ENCODE measurements at regions not wholly inside any gene's neighbourhood (a gene's known extent, or its start where the extent isn't known, plus 50 kb on each side); places are given as distances from the start of the nearest gene placed in this dataset.

DNA sequence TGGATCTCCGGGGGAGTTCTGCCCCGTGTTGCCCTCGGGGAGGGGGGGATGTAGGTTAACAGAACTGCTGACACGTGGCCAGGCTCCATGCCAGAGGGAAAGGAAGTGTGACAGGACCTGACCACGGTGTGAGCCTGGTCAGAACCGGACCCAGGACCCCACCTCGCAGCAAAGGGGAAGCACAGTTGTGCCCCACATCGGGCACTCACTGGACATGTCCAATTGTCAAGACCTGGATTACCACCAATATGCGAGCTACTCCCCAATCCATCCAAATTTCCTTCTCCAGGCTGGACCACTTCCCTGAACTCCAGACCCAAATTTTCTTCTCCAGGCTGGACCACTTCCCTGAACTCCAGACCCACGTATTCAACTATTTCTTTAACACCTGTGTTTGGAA lies 78.8 kb upstream of the PIWIL1 start:
- no peak for DNase-seq (ENCODE audit: low spot score)

DNA sequence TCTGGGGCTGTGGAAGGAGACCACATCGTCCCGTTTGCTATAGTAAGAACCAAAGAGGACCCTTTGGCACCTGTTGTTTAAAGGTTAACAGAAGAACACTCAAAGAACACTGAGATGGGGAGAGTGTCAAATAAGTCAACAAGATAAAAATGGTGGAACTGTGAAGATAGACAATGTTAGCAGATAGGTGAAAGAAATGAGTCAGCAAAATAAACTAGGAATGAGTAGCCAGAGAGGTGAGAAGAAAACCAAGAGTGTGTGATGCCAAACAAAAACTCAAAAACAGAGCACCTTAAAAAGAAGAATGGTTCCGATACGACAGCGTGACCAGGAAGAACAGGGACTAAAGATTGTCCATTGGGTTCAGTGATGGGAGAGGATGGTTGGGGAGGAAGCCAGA lies 74.7 kb upstream of the PIWIL1 start:
- no peak for DNase-seq (ENCODE audit: low spot score)

GRCh38 chr12:130263996-130264395 lies 73.7 kb upstream of the PIWIL1 start:
- no peak for DNase-seq (ENCODE audit: low spot score)

DNA sequence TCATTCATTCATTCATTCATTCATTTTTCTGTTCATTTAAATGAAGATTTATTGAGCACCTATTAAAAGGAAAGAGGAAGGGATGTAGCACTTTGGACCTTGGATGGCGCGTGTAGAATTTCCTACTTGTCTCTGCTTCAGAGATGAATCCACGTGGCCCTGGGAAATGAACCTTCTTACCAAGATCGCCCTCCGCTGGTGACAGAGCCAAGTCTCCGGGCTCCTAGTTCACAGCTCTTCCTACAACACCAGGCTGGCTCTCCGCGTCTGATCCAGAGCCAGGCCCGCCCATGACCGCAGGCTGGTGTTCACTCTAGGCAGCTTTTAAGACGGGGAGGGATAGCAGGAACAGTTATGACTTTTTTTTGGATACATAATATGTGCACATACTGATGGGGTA lies 70.9 kb upstream of the PIWIL1 start:
- no peak for DNase-seq (ENCODE audit: low spot score)

DNA sequence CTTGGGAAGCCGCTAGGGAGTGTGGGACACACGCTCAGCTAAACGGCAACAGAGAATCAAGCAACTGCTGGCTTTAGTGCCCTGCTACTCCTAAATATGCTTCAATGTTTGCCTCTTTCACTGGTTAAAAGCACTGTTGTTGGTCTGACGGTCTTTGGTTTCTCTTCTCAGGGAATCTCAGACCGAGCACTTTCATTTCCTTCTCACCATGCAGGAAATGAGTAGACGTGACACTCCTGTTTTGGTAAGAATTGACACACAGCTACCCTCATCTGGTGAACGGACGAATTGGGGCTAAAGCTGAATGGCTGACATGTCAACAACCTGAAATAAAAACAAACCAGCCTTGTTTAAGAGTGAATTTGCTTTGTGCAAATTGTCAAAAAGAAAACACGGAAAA lies 57.5 kb upstream of the PIWIL1 start:
- DNase-seq (ENCODE audit: low spot score) = peak; percentile 59

- no peak for DNase-seq (ENCODE audit: low spot score)
Measured at GRCh38 chr12:130280742-130281141, 56.9 kb upstream of the PIWIL1 start.

- peak; percentile 21 for DNase-seq (ENCODE audit: low spot score)
Measured at GRCh38 chr12:130281153-130281799, 56.4 kb upstream of the PIWIL1 start.

DNA sequence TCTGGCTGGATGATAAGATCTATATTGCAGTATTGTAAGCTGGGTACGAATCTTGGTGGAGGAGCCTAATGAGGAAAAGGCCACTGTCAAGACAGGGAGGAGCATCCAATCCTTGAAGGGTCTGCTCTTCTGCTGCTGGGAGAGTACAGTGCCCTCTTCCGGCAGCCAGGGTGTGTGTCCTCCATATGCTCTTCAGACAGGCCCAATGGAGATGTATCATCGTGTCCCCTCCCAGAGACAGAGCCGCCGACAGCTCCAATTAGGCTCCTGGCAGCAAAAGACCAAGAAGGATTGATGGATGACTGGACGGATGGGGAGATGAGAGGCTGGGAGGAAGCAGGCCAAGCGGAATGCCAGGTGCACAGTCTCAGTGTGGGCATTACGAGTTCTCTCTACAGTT lies 51.6 kb upstream of the PIWIL1 start:
- DNase-seq (ENCODE audit: low spot score) = no peak

- DNase-seq (ENCODE audit: low spot score) = no peak
Measured at GRCh38 chr12:130286741-130287440, 50.8 kb upstream of the PIWIL1 start.

All from kidney capillary endothelial cell (primary cell).